ENCODE measurements at regions not wholly inside any gene's neighbourhood (a gene's known extent, or its start where the extent isn't known, plus 50 kb on each side); places are given as distances from the start of the nearest gene placed in this dataset.

- in situ Hi-C loops (cut with HindIII; ENCODE audit: low pct_unique_long_range_greater_than_20kb, low sequenced_read_pairs) (no loop called here), intact Hi-C loops (cut with micrococcal nuclease; ENCODE audit: unreplicated experiment) (no loop called here)
- POLR2A ChIA-PET, result interaction anchor here (0.6 kb wide), 1 partner anchor 22 kb away, joined by 3 read pairs; no protein-coding TSS in a partner anchor
- Histone ChIP-seq H3K36me3 (ENCODE audit: control insufficient read depth, insufficient read depth, low read length) (no peaks in the 10 kb centered on the region), H3K4me1 (ENCODE audit: control insufficient read depth, insufficient read depth, low read length) (no peaks in the 10 kb centered on the region), H3K27me3 (ENCODE audit: control insufficient read depth, insufficient read depth, low read length) (no peaks in the 10 kb centered on the region), H3K4me3 (ENCODE audit: low read depth in 2 of 2, low read length in 2 of 2) (no peak overlapping the region), H3K9me3 (ENCODE audit: control insufficient read depth, insufficient read depth, low read depth, low read length) (no peaks in the 10 kb centered on the region), H3K27ac (ENCODE audit: low read length) (no peak overlapping the region)
- ATAC-seq (no peak), DNase-seq (ENCODE audit: low read depth, low spot score) (no peak)
- CTCF ChIA-PET, result no interaction called here
- BruUV-seq (replicated peaks), result no TSS peak
- TF ChIP-seq, protein P1, sequence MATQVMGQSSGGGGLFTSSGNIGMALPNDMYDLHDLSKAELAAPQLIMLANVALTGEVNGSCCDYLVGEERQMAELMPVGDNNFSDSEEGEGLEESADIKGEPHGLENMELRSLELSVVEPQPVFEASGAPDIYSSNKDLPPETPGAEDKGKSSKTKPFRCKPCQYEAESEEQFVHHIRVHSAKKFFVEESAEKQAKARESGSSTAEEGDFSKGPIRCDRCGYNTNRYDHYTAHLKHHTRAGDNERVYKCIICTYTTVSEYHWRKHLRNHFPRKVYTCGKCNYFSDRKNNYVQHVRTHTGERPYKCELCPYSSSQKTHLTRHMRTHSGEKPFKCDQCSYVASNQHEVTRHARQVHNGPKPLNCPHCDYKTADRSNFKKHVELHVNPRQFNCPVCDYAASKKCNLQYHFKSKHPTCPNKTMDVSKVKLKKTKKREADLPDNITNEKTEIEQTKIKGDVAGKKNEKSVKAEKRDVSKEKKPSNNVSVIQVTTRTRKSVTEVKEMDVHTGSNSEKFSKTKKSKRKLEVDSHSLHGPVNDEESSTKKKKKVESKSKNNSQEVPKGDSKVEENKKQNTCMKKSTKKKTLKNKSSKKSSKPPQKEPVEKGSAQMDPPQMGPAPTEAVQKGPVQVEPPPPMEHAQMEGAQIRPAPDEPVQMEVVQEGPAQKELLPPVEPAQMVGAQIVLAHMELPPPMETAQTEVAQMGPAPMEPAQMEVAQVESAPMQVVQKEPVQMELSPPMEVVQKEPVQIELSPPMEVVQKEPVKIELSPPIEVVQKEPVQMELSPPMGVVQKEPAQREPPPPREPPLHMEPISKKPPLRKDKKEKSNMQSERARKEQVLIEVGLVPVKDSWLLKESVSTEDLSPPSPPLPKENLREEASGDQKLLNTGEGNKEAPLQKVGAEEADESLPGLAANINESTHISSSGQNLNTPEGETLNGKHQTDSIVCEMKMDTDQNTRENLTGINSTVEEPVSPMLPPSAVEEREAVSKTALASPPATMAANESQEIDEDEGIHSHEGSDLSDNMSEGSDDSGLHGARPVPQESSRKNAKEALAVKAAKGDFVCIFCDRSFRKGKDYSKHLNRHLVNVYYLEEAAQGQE (IDR thresholded peaks at IDR 0.05; ENCODE audit: insufficient read depth in 1 of 2, low read depth in 2 of 2, low read length in 1 of 2), result no peak
- TF ChIP-seq SIN3A (IDR thresholded peaks at IDR 0.05; ENCODE audit: borderline replicate concordance, insufficient read depth, low read depth, low read length) (no peak), POLR2AphosphoS5 (IDR thresholded peaks at IDR 0.05; ENCODE audit: low read depth, low read length) (no peak), TCF7L2 (IDR thresholded peaks at IDR 0.05; ENCODE audit: low read depth, low read length) (no peak)
- TF ChIP-seq, protein P2, sequence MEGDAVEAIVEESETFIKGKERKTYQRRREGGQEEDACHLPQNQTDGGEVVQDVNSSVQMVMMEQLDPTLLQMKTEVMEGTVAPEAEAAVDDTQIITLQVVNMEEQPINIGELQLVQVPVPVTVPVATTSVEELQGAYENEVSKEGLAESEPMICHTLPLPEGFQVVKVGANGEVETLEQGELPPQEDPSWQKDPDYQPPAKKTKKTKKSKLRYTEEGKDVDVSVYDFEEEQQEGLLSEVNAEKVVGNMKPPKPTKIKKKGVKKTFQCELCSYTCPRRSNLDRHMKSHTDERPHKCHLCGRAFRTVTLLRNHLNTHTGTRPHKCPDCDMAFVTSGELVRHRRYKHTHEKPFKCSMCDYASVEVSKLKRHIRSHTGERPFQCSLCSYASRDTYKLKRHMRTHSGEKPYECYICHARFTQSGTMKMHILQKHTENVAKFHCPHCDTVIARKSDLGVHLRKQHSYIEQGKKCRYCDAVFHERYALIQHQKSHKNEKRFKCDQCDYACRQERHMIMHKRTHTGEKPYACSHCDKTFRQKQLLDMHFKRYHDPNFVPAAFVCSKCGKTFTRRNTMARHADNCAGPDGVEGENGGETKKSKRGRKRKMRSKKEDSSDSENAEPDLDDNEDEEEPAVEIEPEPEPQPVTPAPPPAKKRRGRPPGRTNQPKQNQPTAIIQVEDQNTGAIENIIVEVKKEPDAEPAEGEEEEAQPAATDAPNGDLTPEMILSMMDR (IDR thresholded peaks at IDR 0.05), result no peak
Measured at GRCh38 chr18:7456376-7456775, 110.7 kb upstream of the PTPRM start.

GRCh38 chr18:7457262-7457661 lies 109.9 kb upstream of the PTPRM start:
- TF ChIP-seq TCF7L2 (IDR thresholded peaks at IDR 0.05; ENCODE audit: low read depth, low read length), result no peak
- Histone ChIP-seq H3K4me1 (ENCODE audit: control insufficient read depth, insufficient read depth, low read length) (no peaks in the 10 kb centered on the region), H3K27me3 (ENCODE audit: control insufficient read depth, insufficient read depth, low read length) (no peaks in the 10 kb centered on the region), H3K36me3 (ENCODE audit: control insufficient read depth, insufficient read depth, low read length) (no peaks in the 10 kb centered on the region), H3K9me3 (ENCODE audit: control insufficient read depth, insufficient read depth, low read depth, low read length) (no peaks in the 10 kb centered on the region), H3K4me3 (ENCODE audit: low read depth in 2 of 2, low read length in 2 of 2) (no peak overlapping the region), H3K27ac (ENCODE audit: low read length) (no peak overlapping the region)
- POLR2A ChIA-PET, result no interaction called here
- intact Hi-C loops (cut with micrococcal nuclease; ENCODE audit: unreplicated experiment), result no loop called here
- DNase-seq (ENCODE audit: low read depth, low spot score), result no peak
- in situ Hi-C loops (cut with HindIII; ENCODE audit: low pct_unique_long_range_greater_than_20kb, low sequenced_read_pairs), result no loop called here
- BruUV-seq (replicated peaks), result no TSS peak
- CTCF ChIA-PET, result no interaction called here
- no peak for ATAC-seq

GRCh38 chr18:7458884-7459283 lies 108.2 kb upstream of the PTPRM start:
- DNase-seq (ENCODE audit: low read depth, low spot score) (no peak), ATAC-seq (no peak)
- no peak for TF ChIP-seq TCF7L2 (IDR thresholded peaks at IDR 0.05; ENCODE audit: low read depth, low read length)
- TF ChIP-seq, protein P2 (IDR thresholded peaks at IDR 0.05), result no peak
- no peak for TF ChIP-seq SIN3A (IDR thresholded peaks at IDR 0.05; ENCODE audit: borderline replicate concordance, insufficient read depth, low read depth, low read length)
- TF ChIP-seq, protein P1 (IDR thresholded peaks at IDR 0.05; ENCODE audit: insufficient read depth in 1 of 2, low read depth in 2 of 2, low read length in 1 of 2), result no peak
- no peaks in the 10 kb centered on the region; the same call in 1 of the 2 replicates for H3K27me3 ChIP-seq (ENCODE audit: control insufficient read depth, insufficient read depth, low read length)
- BruUV-seq (replicated peaks), result no TSS peak
- H3K36me3 ChIP-seq (ENCODE audit: control insufficient read depth, insufficient read depth, low read length), result no peaks in the 10 kb centered on the region
- in situ Hi-C loops (cut with HindIII; ENCODE audit: low pct_unique_long_range_greater_than_20kb, low sequenced_read_pairs), result no loop called here
- intact Hi-C loops (cut with micrococcal nuclease; ENCODE audit: unreplicated experiment), result no loop called here
- ChIA-PET POLR2A (interaction anchor here (0.7 kb wide), 1 partner anchor 99 kb away, joined by 6 read pairs; no protein-coding TSS in a partner anchor), CTCF (no interaction called here)
- H3K4me3 ChIP-seq (ENCODE audit: low read depth in 2 of 2, low read length in 2 of 2), result no peak overlapping the region
- H3K27ac ChIP-seq (ENCODE audit: low read length), result no peak overlapping the region
- H3K4me1 ChIP-seq (ENCODE audit: control insufficient read depth, insufficient read depth, low read length), result no peaks in the 10 kb centered on the region
- no peaks in the 10 kb centered on the region for H3K9me3 ChIP-seq (ENCODE audit: control insufficient read depth, insufficient read depth, low read depth, low read length)
